AG09309 (cell line): ENCODE measurements at regions not wholly inside any gene's neighbourhood (a gene's known extent, or its start where the extent isn't known, plus 50 kb on each side); places are given as distances from the start of the nearest gene placed in this dataset.
"Not testable (repeated sequence)": the region's sequence is repeated elsewhere in the genome, so short reads cannot be mapped to it uniquely, and the experiment has no call there.

Experiments used
- DNase-seq: peaks from one replicate; pipeline ENCODE4 v3.0.0-alpha.2; 2010; ENCODE audit warnings: low read depth
- H3K4me3 ChIP-seq: 2 replicates; pipeline ENCODE4 v1.5.1; 2011; ENCODE audit warnings: mild to moderate bottlenecking, low read depth, low read length, moderate library complexity; ENCODE audit not compliant: control insufficient read depth
- TF ChIP-seq, protein P1 (sequence below): IDR thresholded peaks from 2 replicates; pipeline ENCODE4 v1.5.1; 2011; ENCODE audit warnings: mild to moderate bottlenecking, low read depth, low read length, inconsistent platforms; ENCODE audit not compliant: insufficient read depth, control insufficient read depth; ENCODE audit errors: missing control alignments

DNA sequence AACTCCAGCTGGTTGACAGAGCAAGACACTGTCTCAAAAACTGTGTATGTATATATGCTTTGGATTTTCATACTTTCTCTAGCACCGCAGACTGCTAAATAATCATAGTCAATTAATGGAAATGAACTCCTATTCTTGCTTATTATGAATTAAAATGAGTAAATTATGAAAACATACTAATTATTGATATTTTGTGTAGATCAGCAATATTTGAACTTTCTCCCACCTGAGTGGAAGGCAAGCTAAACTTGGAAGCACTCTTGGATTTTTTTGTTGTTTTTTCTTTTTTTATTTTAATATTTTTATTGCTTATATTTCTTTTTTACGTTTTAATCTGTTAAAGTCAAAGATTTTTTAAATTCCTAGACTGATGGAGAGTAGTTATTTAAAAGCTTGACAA lies 201.7 kb downstream of the CDRT15L2 start:
- TF ChIP-seq, protein P1, sequence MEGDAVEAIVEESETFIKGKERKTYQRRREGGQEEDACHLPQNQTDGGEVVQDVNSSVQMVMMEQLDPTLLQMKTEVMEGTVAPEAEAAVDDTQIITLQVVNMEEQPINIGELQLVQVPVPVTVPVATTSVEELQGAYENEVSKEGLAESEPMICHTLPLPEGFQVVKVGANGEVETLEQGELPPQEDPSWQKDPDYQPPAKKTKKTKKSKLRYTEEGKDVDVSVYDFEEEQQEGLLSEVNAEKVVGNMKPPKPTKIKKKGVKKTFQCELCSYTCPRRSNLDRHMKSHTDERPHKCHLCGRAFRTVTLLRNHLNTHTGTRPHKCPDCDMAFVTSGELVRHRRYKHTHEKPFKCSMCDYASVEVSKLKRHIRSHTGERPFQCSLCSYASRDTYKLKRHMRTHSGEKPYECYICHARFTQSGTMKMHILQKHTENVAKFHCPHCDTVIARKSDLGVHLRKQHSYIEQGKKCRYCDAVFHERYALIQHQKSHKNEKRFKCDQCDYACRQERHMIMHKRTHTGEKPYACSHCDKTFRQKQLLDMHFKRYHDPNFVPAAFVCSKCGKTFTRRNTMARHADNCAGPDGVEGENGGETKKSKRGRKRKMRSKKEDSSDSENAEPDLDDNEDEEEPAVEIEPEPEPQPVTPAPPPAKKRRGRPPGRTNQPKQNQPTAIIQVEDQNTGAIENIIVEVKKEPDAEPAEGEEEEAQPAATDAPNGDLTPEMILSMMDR = no peak
- no peak for DNase-seq
- no peak overlapping the region for H3K4me3 ChIP-seq

GRCh38 chr17:20781869-20782268 lies 202.3 kb downstream of the CDRT15L2 start:
- DNase-seq, H3K4me3 ChIP-seq: not testable (repeated sequence)

GRCh38 chr17:20783091-20783490 lies 203.6 kb downstream of the CDRT15L2 start:
- TF ChIP-seq, protein P1 = no peak
- H3K4me3 ChIP-seq = no peak overlapping the region
- no peak for DNase-seq

DNA sequence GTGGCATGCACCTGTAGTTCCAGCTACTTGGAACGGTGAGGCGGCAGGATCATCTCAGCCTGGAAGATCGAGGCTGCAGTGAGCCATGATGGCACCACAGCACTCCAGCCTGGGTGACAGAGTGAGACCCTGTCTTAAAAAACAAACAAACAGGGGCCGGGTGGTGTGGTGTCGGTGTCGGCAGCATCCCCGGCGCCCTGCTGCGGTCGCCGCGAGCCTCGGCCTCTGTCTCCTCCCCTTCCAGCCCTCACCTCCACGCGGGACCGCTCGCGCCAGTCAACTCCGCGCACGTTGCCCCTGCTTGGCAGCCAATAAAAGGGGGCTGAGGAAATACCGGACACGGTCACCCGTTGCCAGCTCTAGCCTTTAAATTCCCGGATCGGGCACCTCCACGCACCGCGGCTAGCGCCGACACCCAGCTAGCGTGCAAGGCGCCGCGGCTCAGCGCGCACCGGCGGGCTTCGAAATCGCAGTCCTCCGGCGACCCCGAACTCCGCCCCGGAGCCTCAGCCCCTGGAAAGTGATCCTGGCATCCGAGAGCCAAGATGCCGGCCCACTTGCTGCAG lies 204.7 kb downstream of the CDRT15L2 start:
- no peak for DNase-seq
- TF ChIP-seq, protein P1 = no peak
- H3K4me3 ChIP-seq = no peak overlapping the region

DNA sequence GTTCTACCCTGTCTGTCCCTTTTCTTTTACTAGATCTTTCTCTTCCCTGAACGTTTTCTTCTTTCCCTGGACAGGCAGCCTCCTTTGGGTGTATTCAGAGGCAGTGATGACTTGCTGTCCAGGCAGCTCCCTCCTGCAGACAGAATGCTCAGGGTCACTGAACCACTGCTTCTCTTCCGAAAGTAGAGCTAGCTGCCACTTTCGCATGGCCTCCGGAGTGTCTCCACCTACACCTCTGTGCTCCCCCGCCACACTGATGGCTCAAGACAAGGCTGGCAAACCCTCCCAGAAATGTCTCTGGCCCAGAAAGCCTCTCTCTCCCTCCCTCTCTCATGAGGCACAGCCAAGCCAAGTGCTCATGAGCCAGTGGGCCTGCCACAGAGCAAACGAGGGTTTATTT lies 207.8 kb downstream of the CDRT15L2 start:
- no peak for DNase-seq
- no peak overlapping the region for H3K4me3 ChIP-seq
- TF ChIP-seq, protein P1 = no peak

DNA sequence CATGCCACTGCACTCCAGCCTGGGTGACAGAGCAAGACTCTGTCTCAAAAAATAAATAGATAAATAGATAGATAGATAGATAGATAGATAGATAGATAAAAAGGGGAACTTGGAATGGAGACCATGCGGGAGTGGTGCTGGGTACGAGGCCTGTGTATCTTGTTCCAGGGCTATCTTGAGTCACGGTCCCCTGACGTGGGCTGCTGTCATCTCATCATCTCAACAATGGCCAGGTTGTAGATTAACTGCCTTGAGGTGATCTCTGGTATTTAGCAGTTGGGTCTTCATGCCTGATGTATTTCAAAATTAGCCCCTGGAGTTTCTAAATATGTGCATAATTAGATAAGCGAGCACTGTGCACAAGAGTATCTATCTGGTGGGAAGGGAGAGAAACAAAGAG lies 212.1 kb downstream of the CDRT15L2 start:
- DNase-seq = no peak
- TF ChIP-seq, protein P1 = no peak
- H3K4me3 ChIP-seq = no peak overlapping the region

- H3K4me3 ChIP-seq, DNase-seq: not testable (repeated sequence)
These were observed 215.0 kb downstream of the CDRT15L2 start for GRCh38 chr17:20794532-20794931.

DNA sequence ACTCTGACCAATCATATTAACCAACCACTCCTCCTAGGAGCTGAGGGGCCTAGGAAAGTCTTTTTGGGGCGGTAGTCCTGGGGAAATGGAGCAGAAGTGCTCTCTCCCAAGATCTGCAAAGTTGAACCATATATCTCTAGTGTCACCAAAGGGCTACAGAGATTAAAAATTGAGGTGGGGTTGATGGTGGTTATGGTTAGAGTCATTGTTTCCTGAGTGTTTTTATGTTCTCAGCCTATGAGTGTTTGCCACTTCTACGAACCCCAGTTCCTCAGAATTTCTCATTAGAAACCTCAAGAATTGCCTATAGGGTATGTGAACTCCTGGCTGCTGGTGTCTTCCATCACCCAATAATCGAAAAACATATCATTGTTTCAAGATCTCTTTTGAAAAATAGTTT lies 217.8 kb downstream of the CDRT15L2 start:
- no peak overlapping the region for H3K4me3 ChIP-seq
- TF ChIP-seq, protein P1 = no peak
- no peak for DNase-seq
